Panc1 (cell line): ENCODE measurements at regions not wholly inside any gene's neighbourhood (a gene's known extent, or its start where the extent isn't known, plus 50 kb on each side); places are given as distances from the start of the nearest gene placed in this dataset.

Source experiments
- ATAC-seq: fragments of 200-7000 bp; cut with Tn5 transposase; 2 replicates; pipeline ENCODE4 v1.9.1; 2020; ENCODE audit warnings: mild to moderate bottlenecking, moderate library complexity
- BruUV-seq: library from RNA; stranded (reverse); fragments of 400-500 nt; replicated peaks from 2 replicates; lab custom pipeline; 2021; lab: Mats Ljungman, UMichigan
- CTCF ChIA-PET: fragments of 300-600 bp; sonication (Branson Sonifier 250); formaldehyde crosslinking; loops from one replicate; lab custom pipeline; 2022; ENCODE audit warnings: antibody characterized with exemption; lab: Charles Lee
- POLR2A ChIA-PET: fragments of 300-600 bp; sonication (Branson Sonifier 250); formaldehyde crosslinking; loops from one replicate; lab custom pipeline; 2022; ENCODE audit warnings: antibody characterized with exemption; lab: Charles Lee
- DNase-seq: peaks from one replicate; pipeline ENCODE4 v3.0.0-alpha.2; 2010; ENCODE audit warnings: low read depth, low spot score
- H3K27ac ChIP-seq: 2 replicates; pipeline ENCODE4 v1.5.1; 2011; ENCODE audit warnings: mild to moderate bottlenecking, low read length, inconsistent platforms
- H3K27me3 ChIP-seq: fragments of 200-500 bp; sonication (Bioruptor generic); 2 replicates; pipeline ENCODE4 v1.6.0; 2014; ENCODE audit warnings: low read length, inconsistent platforms; ENCODE audit not compliant: control insufficient read depth, insufficient read depth
- H3K36me3 ChIP-seq: fragments of 200-500 bp; sonication (Bioruptor generic); 2 replicates; pipeline ENCODE4 v1.5.1; 2014; ENCODE audit warnings: inconsistent platforms, mild to moderate bottlenecking, low read length, moderate library complexity; ENCODE audit not compliant: control insufficient read depth, insufficient read depth
- H3K4me1 ChIP-seq: 2 replicates; pipeline ENCODE4 v1.5.1; 2011; ENCODE audit warnings: inconsistent platforms, mild to moderate bottlenecking, low read length, moderate library complexity; ENCODE audit not compliant: control insufficient read depth, insufficient read depth
- H3K4me3 ChIP-seq, 2 experiments: 2 replicates each; pipeline ENCODE4 v1.5.1; 2011 to 2012; ENCODE audit warnings: low read depth in 2 of 2, low read length in 2 of 2, mild to moderate bottlenecking in 2 of 2, inconsistent platforms in 1 of 2, moderate library complexity in 1 of 2
- H3K9me3 ChIP-seq: fragments of 200-500 bp; sonication (Bioruptor generic); 2 replicates; pipeline ENCODE4 v1.5.1; 2014; ENCODE audit warnings: low read depth, mild to moderate bottlenecking, inconsistent platforms, low read length, moderate library complexity; ENCODE audit not compliant: control insufficient read depth, insufficient read depth
- POLR2AphosphoS5 ChIP-seq: IDR thresholded peaks from 2 replicates; pipeline ENCODE4 v1.6.1; 2012; ENCODE audit warnings: mild to moderate bottlenecking, low read depth, low read length, moderate library complexity
- SIN3A ChIP-seq: IDR thresholded peaks from 2 replicates; pipeline ENCODE4 v1.6.1; 2012; ENCODE audit warnings: low read depth, mild to moderate bottlenecking, low read length, moderate library complexity, borderline replicate concordance; ENCODE audit not compliant: insufficient read depth
- TCF7L2 ChIP-seq: IDR thresholded peaks from 2 replicates; pipeline ENCODE4 v1.6.1; 2011; ENCODE audit warnings: mild to moderate bottlenecking, low read depth, low read length, inconsistent platforms
- in situ Hi-C: cut with HindIII; loops from 2 replicates; pipeline ENCODE4 v1.10.0; 2016; ENCODE audit warnings: low sequenced_read_pairs, low pct_unique_long_range_greater_than_20kb
- intact Hi-C: fragments of 100-400 bp; cut with micrococcal nuclease; formaldehyde crosslinking; loops from one replicate; pipeline ENCODE4 v1.10.0; 2022; ENCODE audit not compliant: unreplicated experiment
- TF ChIP-seq, protein P1 (sequence below): fragments of 450-650 bp; IDR thresholded peaks from 2 replicates; pipeline ENCODE4 v1.5.1; 2017; ENCODE audit warnings: mild to moderate bottlenecking
- TF ChIP-seq, protein P2 (sequence below), 2 experiments: IDR thresholded peaks; 2 replicates each; pipeline ENCODE4 v1.6.1; 2011 to 2012; ENCODE audit warnings: low read depth in 2 of 2, control low read depth in 1 of 2, low read length in 1 of 2, mild to moderate bottlenecking in 1 of 2, moderate library complexity in 1 of 2; ENCODE audit not compliant: insufficient read depth in 1 of 2

DNA sequence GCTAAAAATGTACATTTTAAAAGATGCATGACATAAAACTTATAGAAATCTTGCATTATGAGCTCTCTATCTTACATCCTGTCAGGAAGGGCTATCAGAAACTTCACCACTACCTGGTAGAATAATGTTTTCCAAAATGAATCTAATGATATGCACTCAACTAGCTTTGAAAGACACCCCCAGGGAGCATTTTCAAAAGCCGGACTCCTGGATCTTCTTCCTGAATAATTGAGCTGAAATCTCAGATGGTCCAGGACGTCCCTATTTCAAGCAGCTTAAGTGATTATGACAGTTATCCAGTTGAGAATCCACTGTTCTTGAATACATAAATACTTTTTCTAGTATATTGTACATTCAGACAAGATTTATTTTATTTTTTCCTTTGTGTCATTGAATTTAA lies 200.6 kb upstream of the MGAT4C start:
- BruUV-seq, result no TSS peak
- no peaks in the 10 kb centered on the region for H3K27me3 ChIP-seq
- H3K36me3 ChIP-seq, result no peaks in the 10 kb centered on the region; the same call in 1 of the 2 replicates
- H3K27ac ChIP-seq, result no peak overlapping the region
- TF ChIP-seq, protein P1, sequence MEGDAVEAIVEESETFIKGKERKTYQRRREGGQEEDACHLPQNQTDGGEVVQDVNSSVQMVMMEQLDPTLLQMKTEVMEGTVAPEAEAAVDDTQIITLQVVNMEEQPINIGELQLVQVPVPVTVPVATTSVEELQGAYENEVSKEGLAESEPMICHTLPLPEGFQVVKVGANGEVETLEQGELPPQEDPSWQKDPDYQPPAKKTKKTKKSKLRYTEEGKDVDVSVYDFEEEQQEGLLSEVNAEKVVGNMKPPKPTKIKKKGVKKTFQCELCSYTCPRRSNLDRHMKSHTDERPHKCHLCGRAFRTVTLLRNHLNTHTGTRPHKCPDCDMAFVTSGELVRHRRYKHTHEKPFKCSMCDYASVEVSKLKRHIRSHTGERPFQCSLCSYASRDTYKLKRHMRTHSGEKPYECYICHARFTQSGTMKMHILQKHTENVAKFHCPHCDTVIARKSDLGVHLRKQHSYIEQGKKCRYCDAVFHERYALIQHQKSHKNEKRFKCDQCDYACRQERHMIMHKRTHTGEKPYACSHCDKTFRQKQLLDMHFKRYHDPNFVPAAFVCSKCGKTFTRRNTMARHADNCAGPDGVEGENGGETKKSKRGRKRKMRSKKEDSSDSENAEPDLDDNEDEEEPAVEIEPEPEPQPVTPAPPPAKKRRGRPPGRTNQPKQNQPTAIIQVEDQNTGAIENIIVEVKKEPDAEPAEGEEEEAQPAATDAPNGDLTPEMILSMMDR, result no peak
- TF ChIP-seq SIN3A, result no peak
- no peak for DNase-seq
- no peaks in the 10 kb centered on the region for H3K9me3 ChIP-seq
- CTCF ChIA-PET, result no interaction called here
- POLR2A ChIA-PET, result no interaction called here
- intact Hi-C loops, result no loop called here
- no peaks in the 10 kb centered on the region for H3K4me1 ChIP-seq
- no peak for ATAC-seq
- no peak overlapping the region for H3K4me3 ChIP-seq
- in situ Hi-C loops, result no loop called here

DNA sequence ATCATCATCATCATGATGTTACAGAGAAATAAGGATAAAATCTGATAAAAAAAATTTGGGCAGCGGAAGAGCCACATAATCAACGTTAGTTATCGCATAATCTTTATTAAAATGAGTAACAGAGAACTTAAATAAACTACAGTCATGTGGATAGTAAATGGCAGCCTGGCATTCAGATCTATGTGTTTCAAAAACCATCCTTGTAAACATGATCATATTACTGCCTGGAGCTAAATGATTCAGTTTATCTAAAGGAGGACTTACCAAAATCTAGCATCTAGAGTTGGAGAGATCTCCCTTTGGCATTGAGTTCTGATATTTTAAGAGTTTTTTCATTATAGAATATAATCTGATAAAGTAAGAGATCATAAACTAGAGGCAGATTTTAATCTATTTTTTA lies 200.1 kb upstream of the MGAT4C start:
- DNase-seq, result no peak
- CTCF ChIA-PET, result no interaction called here
- in situ Hi-C loops (no loop called here), intact Hi-C loops (no loop called here)
- H3K4me1 ChIP-seq, result no peaks in the 10 kb centered on the region
- no TSS peak for BruUV-seq
- no peak overlapping the region for H3K4me3 ChIP-seq
- no peak for ATAC-seq
- no peaks in the 10 kb centered on the region; the same call in 1 of the 2 replicates for H3K36me3 ChIP-seq
- no peak for TF ChIP-seq POLR2AphosphoS5
- no peak for TF ChIP-seq SIN3A
- TF ChIP-seq, protein P1, result no peak
- TF ChIP-seq, protein P2, sequence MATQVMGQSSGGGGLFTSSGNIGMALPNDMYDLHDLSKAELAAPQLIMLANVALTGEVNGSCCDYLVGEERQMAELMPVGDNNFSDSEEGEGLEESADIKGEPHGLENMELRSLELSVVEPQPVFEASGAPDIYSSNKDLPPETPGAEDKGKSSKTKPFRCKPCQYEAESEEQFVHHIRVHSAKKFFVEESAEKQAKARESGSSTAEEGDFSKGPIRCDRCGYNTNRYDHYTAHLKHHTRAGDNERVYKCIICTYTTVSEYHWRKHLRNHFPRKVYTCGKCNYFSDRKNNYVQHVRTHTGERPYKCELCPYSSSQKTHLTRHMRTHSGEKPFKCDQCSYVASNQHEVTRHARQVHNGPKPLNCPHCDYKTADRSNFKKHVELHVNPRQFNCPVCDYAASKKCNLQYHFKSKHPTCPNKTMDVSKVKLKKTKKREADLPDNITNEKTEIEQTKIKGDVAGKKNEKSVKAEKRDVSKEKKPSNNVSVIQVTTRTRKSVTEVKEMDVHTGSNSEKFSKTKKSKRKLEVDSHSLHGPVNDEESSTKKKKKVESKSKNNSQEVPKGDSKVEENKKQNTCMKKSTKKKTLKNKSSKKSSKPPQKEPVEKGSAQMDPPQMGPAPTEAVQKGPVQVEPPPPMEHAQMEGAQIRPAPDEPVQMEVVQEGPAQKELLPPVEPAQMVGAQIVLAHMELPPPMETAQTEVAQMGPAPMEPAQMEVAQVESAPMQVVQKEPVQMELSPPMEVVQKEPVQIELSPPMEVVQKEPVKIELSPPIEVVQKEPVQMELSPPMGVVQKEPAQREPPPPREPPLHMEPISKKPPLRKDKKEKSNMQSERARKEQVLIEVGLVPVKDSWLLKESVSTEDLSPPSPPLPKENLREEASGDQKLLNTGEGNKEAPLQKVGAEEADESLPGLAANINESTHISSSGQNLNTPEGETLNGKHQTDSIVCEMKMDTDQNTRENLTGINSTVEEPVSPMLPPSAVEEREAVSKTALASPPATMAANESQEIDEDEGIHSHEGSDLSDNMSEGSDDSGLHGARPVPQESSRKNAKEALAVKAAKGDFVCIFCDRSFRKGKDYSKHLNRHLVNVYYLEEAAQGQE (IDR thresholded peaks at IDR 0.05; ENCODE audit: insufficient read depth in 1 of 2, low read depth in 2 of 2, low read length in 1 of 2), result no peak
- TF ChIP-seq TCF7L2, result no peak
- POLR2A ChIA-PET, result no interaction called here
- H3K9me3 ChIP-seq, result no peaks in the 10 kb centered on the region
- no peaks in the 10 kb centered on the region for H3K27me3 ChIP-seq
- no peak overlapping the region for H3K27ac ChIP-seq
